ENCODE measurements at regions not wholly inside any gene's neighbourhood (a gene's known extent, or its start where the extent isn't known, plus 50 kb on each side); places are given as distances from the start of the nearest gene placed in this dataset.

- H3K4me1 Mint-ChIP-seq: no peaks in the 10 kb centered on the region
- no peaks in the 10 kb centered on the region for H3K27me3 ChIP-seq (ENCODE audit: insufficient read depth, low read length, poor library complexity, severe bottlenecking)
Measured at GRCh38 chr9:81183761-81184160, 505.6 kb downstream of the TLE1 start.

GRCh38 chr9:81182431-81182830 lies 506.9 kb downstream of the TLE1 start:
- DNase-seq: no peak
- no peak overlapping the region for H3K27ac Mint-ChIP-seq
- CTCF ChIA-PET: no interaction called here
- H3K4me3 Mint-ChIP-seq: no peak overlapping the region
- Histone ChIP-seq H3K9me3 (ENCODE audit: low read length) (no peaks in the 10 kb centered on the region), H3K4me3 (ENCODE audit: low read length) (no peak overlapping the region), H3K27me3 (ENCODE audit: insufficient read depth, low read length, poor library complexity, severe bottlenecking) (no peaks in the 10 kb centered on the region), H3K36me3 (ENCODE audit: insufficient read depth, low read length) (no peaks in the 10 kb centered on the region), H3K4me1 (ENCODE audit: insufficient read depth, low read length) (no peaks in the 10 kb centered on the region), H3K27ac (ENCODE audit: low read depth, low read length) (no peak overlapping the region)
- POLR2A ChIA-PET: no interaction called here
- H3K36me3 Mint-ChIP-seq: no peaks in the 10 kb centered on the region
- H3K9me3 Mint-ChIP-seq: peaks cover 0 to 12% (median 2%) of the 10 kb centered on the region in 5 donors
- no peaks in the 10 kb centered on the region for H3K4me1 Mint-ChIP-seq
- H3K27me3 Mint-ChIP-seq: peaks cover 0 to 3% of the 10 kb centered on the region in 2 donors

More at GRCh38 chr9:81183761-81184160, 505.6 kb downstream of the TLE1 start:
- H3K27me3 Mint-ChIP-seq: peaks cover 0 to 3% of the 10 kb centered on the region in 2 donors
- H3K9me3 Mint-ChIP-seq: peaks cover 0 to 8% (median 1%) of the 10 kb centered on the region in 5 donors
- no peaks in the 10 kb centered on the region for H3K4me1 ChIP-seq (ENCODE audit: insufficient read depth, low read length)
- POLR2A ChIA-PET: no interaction called here
- CTCF ChIA-PET: no interaction called here
- no peak overlapping the region for H3K27ac ChIP-seq (ENCODE audit: low read depth, low read length)
- no peak overlapping the region for H3K4me3 Mint-ChIP-seq
- H3K27ac Mint-ChIP-seq: no peak overlapping the region
- H3K36me3 Mint-ChIP-seq: no peaks in the 10 kb centered on the region
- no peak overlapping the region for H3K4me3 ChIP-seq (ENCODE audit: low read length)
- H3K9me3 ChIP-seq (ENCODE audit: low read length): no peaks in the 10 kb centered on the region
- DNase-seq: no peak
- H3K36me3 ChIP-seq (ENCODE audit: insufficient read depth, low read length): no peaks in the 10 kb centered on the region

GRCh38 chr9:81174023-81174422 lies 515.3 kb downstream of the TLE1 start:
- DNase-seq: no peak
- Mint-ChIP-seq H3K27me3 (no peaks in the 10 kb centered on the region), H3K4me1 (no peaks in the 10 kb centered on the region), H3K36me3 (no peaks in the 10 kb centered on the region), H3K4me3 (no peak overlapping the region), H3K9me3 (peaks cover 0 to 21% (median 5%) of the 10 kb centered on the region in 5 donors), H3K27ac (no peak overlapping the region)
- POLR2A ChIA-PET: no interaction called here
- Histone ChIP-seq H3K4me1 (ENCODE audit: insufficient read depth, low read length) (no peaks in the 10 kb centered on the region), H3K36me3 (ENCODE audit: insufficient read depth, low read length) (no peaks in the 10 kb centered on the region), H3K27ac (ENCODE audit: low read depth, low read length) (no peak overlapping the region), H3K4me3 (ENCODE audit: low read length) (no peak overlapping the region), H3K9me3 (ENCODE audit: low read length) (peaks cover 6% of the 10 kb centered on the region), H3K27me3 (ENCODE audit: insufficient read depth, low read length, poor library complexity, severe bottlenecking) (no peaks in the 10 kb centered on the region)
- CTCF ChIA-PET: no interaction called here

- H3K27ac Mint-ChIP-seq: no peak overlapping the region
- no peak for DNase-seq
- CTCF ChIA-PET: no interaction called here
- H3K27me3 Mint-ChIP-seq: no peaks in the 10 kb centered on the region
- H3K36me3 Mint-ChIP-seq: no peaks in the 10 kb centered on the region
- Histone ChIP-seq H3K4me3 (ENCODE audit: low read length) (no peak overlapping the region), H3K27me3 (ENCODE audit: insufficient read depth, low read length, poor library complexity, severe bottlenecking) (no peaks in the 10 kb centered on the region), H3K4me1 (ENCODE audit: insufficient read depth, low read length) (no peaks in the 10 kb centered on the region), H3K36me3 (ENCODE audit: insufficient read depth, low read length) (no peaks in the 10 kb centered on the region), H3K27ac (ENCODE audit: low read depth, low read length) (no peak overlapping the region), H3K9me3 (ENCODE audit: low read length) (peaks cover 6% of the 10 kb centered on the region)
- POLR2A ChIA-PET: no interaction called here
- peaks cover under 1 to 21% (median 11%) of the 10 kb centered on the region in 5 donors for H3K9me3 Mint-ChIP-seq
- H3K4me1 Mint-ChIP-seq: no peaks in the 10 kb centered on the region
- no peak overlapping the region for H3K4me3 Mint-ChIP-seq
Measured at GRCh38 chr9:81171689-81172088, 517.7 kb downstream of the TLE1 start.

GRCh38 chr9:81162361-81162760 lies 527.0 kb downstream of the TLE1 start:
- Histone ChIP-seq H3K27ac (ENCODE audit: low read depth, low read length) (no peak overlapping the region), H3K9me3 (ENCODE audit: low read length) (no peaks in the 10 kb centered on the region), H3K4me3 (ENCODE audit: low read length) (no peak overlapping the region), H3K27me3 (ENCODE audit: insufficient read depth, low read length, poor library complexity, severe bottlenecking) (no peaks in the 10 kb centered on the region), H3K36me3 (ENCODE audit: insufficient read depth, low read length) (no peaks in the 10 kb centered on the region), H3K4me1 (ENCODE audit: insufficient read depth, low read length) (no peaks in the 10 kb centered on the region)
- Mint-ChIP-seq H3K4me3 (no peak overlapping the region), H3K9me3 (peaks cover 14 to 33% (median 24%) of the 10 kb centered on the region in 5 donors), H3K36me3 (no peaks in the 10 kb centered on the region), H3K27ac (peak overlapping the region in 1 of 8 donors; percentile 8), H3K27me3 (no peaks in the 10 kb centered on the region), H3K4me1 (no peaks in the 10 kb centered on the region)
- DNase-seq: no peak
- ChIA-PET CTCF (no interaction called here), POLR2A (no interaction called here)

- Histone ChIP-seq H3K27me3 (ENCODE audit: insufficient read depth, low read length, poor library complexity, severe bottlenecking) (no peaks in the 10 kb centered on the region), H3K27ac (ENCODE audit: low read depth, low read length) (no peak overlapping the region), H3K36me3 (ENCODE audit: insufficient read depth, low read length) (no peaks in the 10 kb centered on the region), H3K4me3 (ENCODE audit: low read length) (no peak overlapping the region), H3K9me3 (ENCODE audit: low read length) (no peaks in the 10 kb centered on the region), H3K4me1 (ENCODE audit: insufficient read depth, low read length) (no peaks in the 10 kb centered on the region)
- POLR2A ChIA-PET: no interaction called here
- no peak overlapping the region for H3K27ac Mint-ChIP-seq
- no peak for DNase-seq
- CTCF ChIA-PET: no interaction called here
- H3K36me3 Mint-ChIP-seq: no peaks in the 10 kb centered on the region
- H3K4me3 Mint-ChIP-seq: no peak overlapping the region
- H3K9me3 Mint-ChIP-seq: peaks cover 0 to 9% (median 2%) of the 10 kb centered on the region in 5 donors
- H3K27me3 Mint-ChIP-seq: no peaks in the 10 kb centered on the region
- no peaks in the 10 kb centered on the region for H3K4me1 Mint-ChIP-seq
Measured at GRCh38 chr9:81156381-81156780, 533.0 kb downstream of the TLE1 start.

- no peak overlapping the region for H3K27ac Mint-ChIP-seq
- no peaks in the 10 kb centered on the region for H3K4me1 Mint-ChIP-seq
- Histone ChIP-seq H3K27me3 (ENCODE audit: insufficient read depth, low read length, poor library complexity, severe bottlenecking) (no peaks in the 10 kb centered on the region), H3K4me3 (ENCODE audit: low read length) (no peak overlapping the region), H3K9me3 (ENCODE audit: low read length) (no peaks in the 10 kb centered on the region), H3K27ac (ENCODE audit: low read depth, low read length) (no peak overlapping the region), H3K4me1 (ENCODE audit: insufficient read depth, low read length) (no peaks in the 10 kb centered on the region), H3K36me3 (ENCODE audit: insufficient read depth, low read length) (no peaks in the 10 kb centered on the region)
- no peaks in the 10 kb centered on the region for H3K36me3 Mint-ChIP-seq
- no peak overlapping the region for H3K4me3 Mint-ChIP-seq
- H3K9me3 Mint-ChIP-seq: peaks cover 2 to 15% (median 6%) of the 10 kb centered on the region in 5 donors
- ChIA-PET POLR2A (no interaction called here), CTCF (no interaction called here)
- H3K27me3 Mint-ChIP-seq: no peaks in the 10 kb centered on the region
- DNase-seq: no peak
Measured at GRCh38 chr9:81150016-81150625, 539.2 kb downstream of the TLE1 start.

GRCh38 chr9:81146684-81147337 lies 542.5 kb downstream of the TLE1 start:
- H3K9me3 ChIP-seq (ENCODE audit: low read length): no peaks in the 10 kb centered on the region
- Mint-ChIP-seq H3K36me3 (no peaks in the 10 kb centered on the region), H3K27ac (no peak overlapping the region), H3K4me3 (no peak overlapping the region), H3K4me1 (no peaks in the 10 kb centered on the region), H3K9me3 (peaks cover 0 to 15% (median 4%) of the 10 kb centered on the region in 5 donors), H3K27me3 (no peaks in the 10 kb centered on the region)
- POLR2A ChIA-PET: no interaction called here
- H3K36me3 ChIP-seq (ENCODE audit: insufficient read depth, low read length): no peaks in the 10 kb centered on the region
- CTCF ChIA-PET: no interaction called here
- no peak for DNase-seq
- no peaks in the 10 kb centered on the region for H3K27me3 ChIP-seq (ENCODE audit: insufficient read depth, low read length, poor library complexity, severe bottlenecking)
- H3K4me1 ChIP-seq (ENCODE audit: insufficient read depth, low read length): no peaks in the 10 kb centered on the region
- H3K4me3 ChIP-seq (ENCODE audit: low read length): no peak overlapping the region
- no peak overlapping the region for H3K27ac ChIP-seq (ENCODE audit: low read depth, low read length)
